GM18868 (cell line): ENCODE measurements at regions not wholly inside any gene's neighbourhood (a gene's known extent, or its start where the extent isn't known, plus 50 kb on each side); places are given as distances from the start of the nearest gene placed in this dataset.

Experiments
- ATAC-seq: cut with Tn5 transposase; IDR thresholded peaks from one replicate; pipeline ENCODE4 v1.9.1; 2021; ENCODE audit warnings: mild to moderate bottlenecking, moderate library complexity; ENCODE audit not compliant: unreplicated experiment

- ATAC-seq: no peak
These were observed 216.8 kb upstream of the SGK1 start for GRCh38 chr6:134534708-134535149.

DNA sequence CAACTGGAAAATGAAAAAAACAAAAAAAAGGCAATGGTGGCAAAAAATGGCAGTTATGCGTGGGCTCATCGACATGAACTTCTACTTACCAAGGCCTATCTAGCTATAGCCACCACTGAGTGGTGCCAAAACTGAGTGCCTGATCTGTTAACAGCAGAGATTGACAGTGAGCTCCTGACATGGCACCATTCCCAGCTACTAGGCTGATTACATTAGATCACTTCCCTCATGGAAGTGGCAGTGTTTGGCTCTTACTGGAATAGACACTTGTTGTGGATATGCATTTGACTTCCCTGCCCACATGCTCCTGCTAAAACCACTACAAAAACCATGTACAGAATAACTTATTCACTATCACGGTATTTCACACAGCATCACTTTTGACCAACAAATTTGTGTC is 216.1 kb upstream of the SGK1 start:
- no peak for ATAC-seq

DNA sequence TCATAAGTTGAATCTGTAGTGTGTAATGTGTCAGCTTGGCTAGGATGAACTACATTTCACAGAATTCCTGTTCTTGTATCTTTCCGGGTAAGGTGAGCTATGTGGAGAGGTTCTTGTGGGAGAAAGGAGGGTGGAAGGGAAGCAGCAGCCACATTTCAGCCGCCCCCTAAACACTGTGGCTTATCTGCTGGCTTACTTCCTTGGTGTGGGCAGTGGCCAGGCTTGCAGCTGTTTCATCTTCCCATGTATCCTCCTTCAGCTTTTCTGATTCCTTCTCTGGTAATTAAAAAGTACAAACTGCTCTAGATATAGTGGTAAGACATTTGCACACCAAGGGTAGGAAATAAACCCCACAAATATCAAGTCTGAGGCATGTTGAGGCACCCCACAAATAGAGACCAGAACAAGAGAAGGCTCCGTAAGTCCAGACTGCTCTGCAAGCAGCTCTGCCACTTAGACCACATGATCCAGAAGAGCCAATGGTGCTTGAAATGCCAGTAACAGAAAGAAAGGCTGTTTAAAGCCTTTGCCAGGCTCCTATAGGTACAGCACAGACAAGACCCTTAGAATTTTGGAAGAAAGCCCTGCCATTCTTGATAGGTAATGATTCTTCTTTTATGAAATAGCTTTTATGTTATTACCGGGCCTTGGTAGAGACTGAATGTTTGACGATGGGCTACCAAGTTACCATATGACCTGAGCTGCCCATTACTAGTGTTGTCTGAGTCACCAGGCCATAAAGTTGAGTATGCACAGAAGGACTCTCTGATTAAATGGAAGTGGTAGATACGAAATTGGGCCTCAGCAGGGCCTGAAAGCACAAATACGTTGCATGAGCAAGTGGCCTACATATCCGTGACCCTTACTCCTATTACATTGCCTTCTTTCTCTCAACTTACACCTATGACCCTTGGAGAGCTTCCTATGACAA is 215.0 kb upstream of the SGK1 start:
- ATAC-seq: no peak

GRCh38 chr6:134531611-134532010 is 213.7 kb upstream of the SGK1 start:
- no peak for ATAC-seq

DNA sequence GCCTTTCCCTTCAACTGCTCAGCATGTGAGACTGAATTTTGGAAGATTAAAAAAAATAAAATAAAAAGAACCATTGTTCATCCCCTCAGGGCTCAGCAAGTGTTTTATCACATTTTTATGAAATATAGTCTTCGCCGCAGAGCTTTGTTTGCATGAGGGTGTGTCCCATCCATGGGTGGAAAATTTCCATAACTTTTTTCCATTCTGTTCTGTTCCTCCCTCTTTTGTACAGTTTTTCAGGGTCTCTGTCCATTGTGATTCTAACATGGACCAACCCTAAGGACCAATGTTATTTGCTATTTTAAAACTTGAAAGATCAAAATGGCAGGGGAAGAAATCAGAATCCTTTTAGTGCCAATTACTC is 213.3 kb upstream of the SGK1 start:
- ATAC-seq: no peak

- no peak for ATAC-seq
These were observed 212.0 kb upstream of the SGK1 start for GRCh38 chr6:134529921-134530320.

- no peak for ATAC-seq
These were observed 211.4 kb upstream of the SGK1 start for GRCh38 chr6:134529305-134529704.

- no peak for ATAC-seq
These were observed 209.3 kb upstream of the SGK1 start for GRCh38 chr6:134527108-134527787.

- ATAC-seq: no peak
These were observed 207.4 kb upstream of the SGK1 start for GRCh38 chr6:134525190-134525868.

DNA sequence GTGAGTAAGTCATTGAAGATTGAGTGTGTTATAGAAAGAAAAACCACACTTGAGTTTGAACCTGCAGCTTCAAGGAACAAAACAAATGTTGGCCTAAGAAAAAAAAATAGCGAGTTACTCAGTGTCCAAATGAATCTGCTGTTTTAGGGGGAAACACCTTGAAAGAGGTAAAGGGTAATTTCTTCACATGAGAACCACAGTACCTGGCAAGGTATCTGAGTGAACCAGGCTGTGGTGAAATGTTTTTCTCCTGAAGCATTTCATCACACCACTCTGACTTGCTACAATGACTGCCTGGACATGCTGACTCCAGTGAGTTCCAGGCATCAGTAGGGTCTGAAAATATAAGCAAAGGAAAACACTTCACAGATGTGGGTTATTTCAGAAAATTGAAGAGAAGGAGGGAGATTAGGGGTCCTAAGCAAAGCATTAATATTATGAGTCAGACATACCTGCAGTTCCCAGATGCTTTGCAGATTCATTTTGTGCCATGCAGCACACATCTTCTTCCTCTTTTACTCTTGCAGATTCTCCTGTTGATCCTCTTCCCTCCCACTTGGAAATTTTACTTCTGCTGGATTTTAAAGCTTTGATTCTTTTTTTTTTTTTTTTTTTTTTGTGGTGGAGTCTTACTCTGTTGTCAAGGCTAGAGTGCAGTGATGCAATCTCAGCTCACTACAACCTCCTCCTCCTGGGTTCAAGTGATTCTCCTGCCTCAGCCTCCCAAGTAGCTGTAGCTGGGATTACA is 206.2 kb upstream of the SGK1 start:
- ATAC-seq: no peak

DNA sequence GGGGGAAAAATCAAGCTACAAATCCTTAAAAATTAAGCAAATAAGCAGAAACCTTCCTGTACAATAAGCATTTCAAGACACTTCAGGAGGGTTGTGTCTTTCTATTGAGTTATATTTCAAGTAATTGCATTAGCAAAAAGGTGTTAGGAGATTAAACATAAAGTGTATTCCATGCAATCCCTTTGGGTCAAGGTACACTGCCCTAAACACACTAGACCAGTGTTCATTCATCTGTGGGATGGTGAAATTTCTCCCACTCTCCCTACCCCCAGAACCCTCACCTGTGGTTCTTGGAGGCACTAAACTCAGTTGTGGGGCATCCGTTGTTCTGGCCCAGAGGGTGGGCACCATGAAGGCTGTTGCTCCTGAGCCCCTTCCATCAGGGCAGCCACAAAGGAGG is 205.1 kb upstream of the SGK1 start:
- no peak for ATAC-seq

- no peak for ATAC-seq
These were observed 203.2 kb upstream of the SGK1 start for GRCh38 chr6:134521116-134521501.

GRCh38 chr6:134520181-134521115 is 202.5 kb upstream of the SGK1 start:
- ATAC-seq: no peak

DNA sequence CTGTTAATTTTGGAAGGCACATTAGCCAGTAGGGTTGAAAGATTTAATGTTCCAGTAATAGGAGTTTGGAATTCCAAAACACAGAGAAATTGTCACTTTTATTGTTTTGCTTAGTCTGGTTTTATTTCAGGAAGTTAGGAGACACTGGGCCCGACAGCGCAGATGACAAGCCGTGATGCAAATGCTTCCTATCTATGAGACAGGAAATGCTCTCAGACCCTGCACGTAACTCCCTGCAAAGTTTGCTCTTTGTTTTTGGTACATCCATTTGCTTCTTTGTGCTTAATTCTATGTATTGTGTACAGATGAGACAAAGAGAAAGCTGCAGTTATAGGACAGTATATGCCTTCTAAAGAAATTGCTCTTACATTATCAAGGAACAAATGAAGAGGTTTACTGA is 201.6 kb upstream of the SGK1 start:
- ATAC-seq: peak; percentile 70

DNA sequence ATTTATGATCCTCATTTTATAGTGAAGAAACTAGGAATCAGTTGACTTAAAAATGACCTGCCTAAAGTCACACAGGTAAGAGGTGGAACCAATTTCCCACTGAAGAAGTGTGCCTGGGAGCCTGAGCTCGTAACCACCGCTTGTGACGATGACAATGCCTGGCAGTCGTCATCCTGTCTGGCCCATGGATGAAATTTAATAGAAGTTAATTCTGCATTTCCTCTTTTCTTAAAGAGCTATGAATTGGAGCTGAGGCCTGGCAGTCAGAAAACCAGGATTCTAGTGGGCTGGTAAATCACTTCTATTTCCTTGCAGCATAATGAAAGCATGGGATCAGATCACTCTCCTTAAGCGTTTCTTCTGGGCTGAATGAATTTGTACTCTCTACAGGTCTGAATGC is 200.0 kb upstream of the SGK1 start:
- ATAC-seq: no peak

- ATAC-seq: no peak
These were observed 199.3 kb upstream of the SGK1 start for GRCh38 chr6:134517145-134517658.

DNA sequence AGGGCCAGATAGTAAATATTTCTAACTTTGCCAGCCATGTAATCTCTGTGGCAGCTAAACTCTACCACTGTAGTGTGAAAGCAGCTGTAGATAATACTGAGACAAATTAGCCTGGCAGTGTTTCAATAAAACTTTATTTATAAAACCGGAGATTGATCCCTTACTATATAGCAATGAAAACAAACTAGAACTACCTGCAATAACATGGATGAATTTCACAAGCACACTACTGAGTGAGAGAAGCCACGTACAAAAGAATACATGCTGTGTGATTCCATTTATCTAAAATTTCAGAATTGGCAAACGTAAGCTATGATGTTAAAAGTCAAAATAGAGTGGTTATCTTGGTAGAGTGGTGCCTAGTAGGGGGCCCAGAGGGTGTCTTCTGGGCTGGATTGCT is 198.7 kb upstream of the SGK1 start:
- ATAC-seq: no peak

DNA sequence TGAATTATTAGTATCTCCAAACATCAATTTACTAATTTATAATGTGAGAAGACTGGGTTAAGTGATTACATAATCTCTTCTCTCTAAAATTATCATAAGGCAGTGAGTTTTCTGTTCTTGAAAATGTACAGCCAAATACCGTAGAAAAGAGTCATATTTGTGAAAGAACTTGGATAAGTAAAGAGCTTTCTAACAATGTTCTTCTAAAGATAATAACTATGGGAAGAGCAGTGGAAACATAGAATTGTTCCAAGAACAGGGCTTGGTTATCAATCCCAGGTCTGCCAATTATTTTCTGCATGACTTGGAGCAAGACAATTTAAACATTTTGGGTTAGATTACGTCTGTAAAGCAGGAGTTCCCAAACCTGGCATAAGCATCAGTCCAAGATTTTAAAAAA is 198.1 kb upstream of the SGK1 start:
- no peak for ATAC-seq

GRCh38 chr6:134512981-134513391 is 195.1 kb upstream of the SGK1 start:
- no peak for ATAC-seq
